ENCODE measurements at regions not wholly inside any gene's neighbourhood (a gene's known extent, or its start where the extent isn't known, plus 50 kb on each side); places are given as distances from the start of the nearest gene placed in this dataset.

DNA sequence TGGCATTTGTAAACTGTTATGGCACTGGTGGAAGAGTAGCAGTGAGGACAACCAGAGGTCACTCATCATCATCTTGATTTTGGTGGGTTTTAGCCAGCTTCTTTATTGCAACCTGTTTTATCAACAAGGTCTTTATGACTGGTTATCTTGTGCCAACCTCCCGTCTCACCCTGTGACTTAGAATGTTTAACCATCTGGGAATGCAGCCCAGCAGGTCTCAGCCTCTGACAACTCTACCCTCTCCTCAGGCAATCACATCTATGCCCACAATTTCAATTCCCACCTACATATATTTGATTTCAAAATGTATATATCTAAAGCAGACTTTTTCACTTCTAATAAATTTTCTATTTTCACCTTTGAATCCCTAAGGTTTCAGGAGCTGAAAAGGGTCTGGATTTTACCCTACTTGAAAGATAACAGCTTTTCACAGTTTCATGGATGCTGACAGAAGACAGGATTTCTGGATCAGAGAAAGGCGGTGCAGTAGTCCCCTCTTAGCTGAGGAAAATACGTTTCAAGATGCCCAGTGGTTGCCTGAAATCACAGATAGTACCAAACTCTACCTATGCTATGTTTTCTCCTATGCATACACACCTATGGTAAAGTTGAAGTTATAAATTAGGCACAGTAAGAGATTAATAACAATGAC lies 1171.8 kb downstream of the DIAPH3 start:
- TF ChIP-seq CTCF (IDR thresholded peaks at IDR 0.05) (no peak), POLR2AphosphoS5 (IDR thresholded peaks at IDR 0.05) (no peak)

Data from gastroesophageal sphincter (tissue), 3 donors.